GM12878 (cell line): ENCODE measurements at regions not wholly inside any gene's neighbourhood (a gene's known extent, or its start where the extent isn't known, plus 50 kb on each side); places are given as distances from the start of the nearest gene placed in this dataset.

Experiments used
- ATAC-seq: fragments of 200-7000 bp; cut with Tn5 transposase; 3 replicates; pipeline ENCODE4 v1.9.1; 2020; ENCODE audit warnings: mild to moderate bottlenecking, moderate library complexity
- BruUV-seq: library from RNA; stranded (reverse); fragments of 400-500 nt; replicated peaks from 2 replicates; lab custom pipeline; 2021; lab: Mats Ljungman, UMichigan
- CTCF ChIA-PET: fragments of 300-600 bp; sonication (Branson Sonifier 250); formaldehyde crosslinking; extraction: SDS; loops from one replicate; lab custom pipeline; 2021; ENCODE audit warnings: inconsistent platforms; lab: Yijun Ruan, JAX
- POLR2A ChIA-PET: fragments of 350-600 bp; formaldehyde crosslinking; extraction: SDS; loops from one replicate; lab custom pipeline; 2021; ENCODE audit warnings: inconsistent platforms; lab: Charles Lee
- RAD21 ChIA-PET: fragments of 300-600 bp; sonication (Branson Sonifier 250); formaldehyde crosslinking; loops from one replicate; lab custom pipeline; 2023; ENCODE audit warnings: antibody characterized with exemption; ENCODE audit not compliant: unreplicated experiment; lab: Charles Lee
- SMC1A ChIA-PET: fragments of 300-600 bp; sonication (Branson Sonifier 250); formaldehyde crosslinking; loops from one replicate; lab custom pipeline; 2023; ENCODE audit not compliant: unreplicated experiment, uncharacterized antibody; lab: Charles Lee
- DNase-seq: peaks from one replicate; pipeline ENCODE4 v3.0.0-alpha.2; 2011; ENCODE audit warnings: low read depth, low spot score
- FAIRE-seq: peaks from 3 replicates; lab custom pipeline; 2011; peaks lifted over from hg19 to GRCh38; lab: Jason Lieb, UNC
- H2AFZ ChIP-seq: 2 replicates; pipeline ENCODE4 v1.6.0; 2011; ENCODE audit warnings: low read depth, low read length, control low read depth; ENCODE audit not compliant: control insufficient read depth
- H3K27ac ChIP-seq: 2 replicates; pipeline ENCODE4 v1.5.1; 2011; ENCODE audit warnings: control low read depth; ENCODE audit not compliant: control insufficient read depth, insufficient read depth
- H3K27me3 ChIP-seq, 2 experiments: replicated peaks in 1 of 2; 2 replicates each; pipeline versions ENCODE4 v1.6.0 to v1.6.1; 2011; ENCODE audit warnings: low read length in 1 of 2; ENCODE audit not compliant: control insufficient read depth in 2 of 2, insufficient read depth in 2 of 2
- H3K36me3 ChIP-seq, 2 experiments: 2 replicates each; pipeline ENCODE4 v1.5.1; 2011; ENCODE audit warnings: low read length in 1 of 2; ENCODE audit not compliant: control insufficient read depth in 2 of 2, insufficient read depth in 2 of 2
- H3K4me1 ChIP-seq: 2 replicates; pipeline ENCODE4 v1.6.1; 2011; ENCODE audit warnings: mild to moderate bottlenecking, low read length, moderate library complexity, mixed read lengths; ENCODE audit not compliant: control insufficient read depth, insufficient read depth
- H3K4me2 ChIP-seq: 2 replicates; pipeline ENCODE4 v1.6.0; 2011; ENCODE audit warnings: control low read depth; ENCODE audit not compliant: control insufficient read depth, insufficient read depth
- H3K4me3 ChIP-seq: fragments of 200-600 bp; sonication (generic); 2 replicates; pipeline ENCODE4 v1.5.1; 2016
- H3K79me2 ChIP-seq: 2 replicates; pipeline ENCODE4 v1.6.0; 2011; ENCODE audit warnings: low read length; ENCODE audit not compliant: control insufficient read depth, insufficient read depth
- H3K9ac ChIP-seq: 2 replicates; pipeline ENCODE4 v1.8.0; 2011; ENCODE audit warnings: low read length, control low read depth, mixed read lengths; ENCODE audit not compliant: control insufficient read depth, insufficient read depth
- H3K9me3 ChIP-seq: replicated peaks from 3 replicates; pipeline ENCODE4 v1.5.1; 2011; ENCODE audit warnings: mild to moderate bottlenecking, low read length; ENCODE audit not compliant: control insufficient read depth, insufficient read depth
- H4K20me1 ChIP-seq: 2 replicates; pipeline ENCODE4 v1.6.0; 2011; ENCODE audit not compliant: control insufficient read depth, insufficient read depth
- BRCA1 ChIP-seq: IDR thresholded peaks from 2 replicates; pipeline ENCODE4 v1.6.1; 2011; ENCODE audit warnings: low read depth, low read length, improper control_type of control experiment
- CBX3 ChIP-seq: fragments of 200-600 bp; sonication (generic); IDR thresholded peaks from 2 replicates; pipeline ENCODE4 v1.6.1; 2016; ENCODE audit warnings: low read depth, borderline replicate concordance
- CBX5 ChIP-seq: sonication (generic); IDR thresholded peaks from 2 replicates; pipeline ENCODE4 v1.6.1; 2016; ENCODE audit warnings: low read depth, moderate library complexity, mild to moderate bottlenecking, inconsistent platforms
- EP300 ChIP-seq, 2 experiments: fragments of 150-350 bp in 1 of 2; IDR thresholded peaks; 2 replicates each; pipeline ENCODE4 v1.6.1; 2011 to 2012; ENCODE audit warnings: low read depth in 2 of 2, low read length in 2 of 2, borderline replicate concordance in 1 of 2, improper control_type of control experiment in 1 of 2, inconsistent platforms in 1 of 2; ENCODE audit not compliant: control insufficient read depth in 1 of 2
- EZH2 ChIP-seq: IDR thresholded peaks from 2 replicates; pipeline ENCODE4 v1.6.1; 2012; ENCODE audit warnings: low read depth, mild to moderate bottlenecking, control low read depth, inconsistent platforms, low read length, borderline replicate concordance; ENCODE audit not compliant: control insufficient read depth
- HDAC6 ChIP-seq: fragments of 200-600 bp; sonication (generic); IDR thresholded peaks from one replicate; pipeline ENCODE4 v1.8.0; 2017; ENCODE audit warnings: antibody characterized with exemption; ENCODE audit not compliant: unreplicated experiment
- KLF5 ChIP-seq: fragments of 450-650 bp; IDR thresholded peaks from 2 replicates; pipeline ENCODE4 v1.6.1; 2014; ENCODE audit warnings: mild to moderate bottlenecking; ENCODE audit not compliant: partially characterized antibody
- LARP7 ChIP-seq: fragments of 450-650 bp; IDR thresholded peaks from 2 replicates; pipeline ENCODE4 v1.6.1; 2017; ENCODE audit warnings: mild to moderate bottlenecking
- MTA2 ChIP-seq: fragments of 450-650 bp; IDR thresholded peaks from 2 replicates; pipeline ENCODE4 v1.6.1; 2016; ENCODE audit warnings: low read depth, mild to moderate bottlenecking, moderate library complexity
- NFYB ChIP-seq: IDR thresholded peaks from 2 replicates; pipeline ENCODE4 v1.6.1; 2011; ENCODE audit warnings: low read depth, mild to moderate bottlenecking, low read length, improper control_type of control experiment, moderate library complexity; ENCODE audit not compliant: insufficient read depth
- NRF1 ChIP-seq: conservative IDR thresholded peaks from 2 replicates; pipeline ENCODE4 v1.6.1; 2011; ENCODE audit warnings: mild to moderate bottlenecking, low read depth, low read length, improper control_type of control experiment
- RCOR1 ChIP-seq: conservative IDR thresholded peaks from 2 replicates; pipeline ENCODE4 v1.6.1; 2012; ENCODE audit warnings: low read depth, low read length, improper control_type of control experiment
- YY1 ChIP-seq: IDR thresholded peaks from 2 replicates; pipeline ENCODE4 v1.6.1; 2011; ENCODE audit warnings: low read depth, mild to moderate bottlenecking, low read length
- ZNF24 ChIP-seq: fragments of 450-650 bp; IDR thresholded peaks from 2 replicates; pipeline ENCODE4 v1.6.1; 2017; ENCODE audit warnings: antibody characterized with exemption, mild to moderate bottlenecking
- ZNF622 ChIP-seq: fragments of 450-650 bp; IDR thresholded peaks from 2 replicates; pipeline ENCODE4 v1.6.1; 2017; ENCODE audit warnings: mild to moderate bottlenecking, inconsistent platforms
- WGBS: methylation state at CpG from one replicate; pipeline ENCODE4 v1.1.6; 2016; ENCODE audit warnings: low lambda C conversion rate; ENCODE audit not compliant: insufficient replicate concordance, insufficient coverage; ENCODE audit errors: missing lambda C conversion rate; 5-methylcytosine and 5-hydroxymethylcytosine counted together
- in situ Hi-C: fragments of 300-500 bp; cut with MboI; formaldehyde crosslinking; loops from 9 replicates; pipeline ENCODE4 v1.14.3; 2018; ENCODE audit warnings: mixed read lengths
- intact Hi-C: fragments of 100-400 bp; cut with micrococcal nuclease; formaldehyde crosslinking; loops from one replicate; pipeline ENCODE4 v1.14.2; 2022; ENCODE audit not compliant: unreplicated experiment
- TF ChIP-seq, protein P1 (sequence below): fragments of 450-650 bp; IDR thresholded peaks from 2 replicates; pipeline ENCODE4 v1.6.1; 2017; ENCODE audit warnings: low read depth, mild to moderate bottlenecking, moderate library complexity
- TF ChIP-seq, protein P2 (sequence below): fragments of 450-650 bp; IDR thresholded peaks from 2 replicates; pipeline ENCODE4 v1.6.1; 2014; ENCODE audit warnings: mild to moderate bottlenecking

DNA sequence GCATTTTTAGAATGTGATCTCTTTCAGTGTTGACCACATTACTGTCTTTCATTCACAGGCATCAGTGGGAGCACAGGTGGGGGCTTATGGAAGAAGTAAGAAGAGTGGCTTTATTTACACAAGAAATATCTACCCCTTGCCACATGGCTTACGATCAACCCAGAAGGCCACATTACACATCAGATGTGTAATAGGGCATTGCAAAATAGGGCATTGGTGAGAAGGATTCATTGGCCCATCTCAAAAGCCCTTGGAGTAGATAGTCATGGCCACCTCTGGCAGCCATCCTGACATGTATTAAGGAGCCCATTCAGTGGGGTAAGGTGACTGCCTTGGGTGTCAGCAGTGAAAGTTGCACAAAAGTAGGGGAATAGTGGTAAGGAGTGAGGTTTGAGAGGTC lies 97.5 kb downstream of the MAFB start (continued):
- TF ChIP-seq KLF5 (no peak), EZH2 (no peak), ZNF24 (no peak), EP300 (IDR thresholded peaks at IDR 0.05; ENCODE audit: borderline replicate concordance in 1 of 2, control insufficient read depth in 1 of 2, low read depth in 2 of 2, low read length in 2 of 2) (no peak), NRF1 (no peak), LARP7 (no peak), CBX3 (no peak), ZNF622 (no peak), HDAC6 (no peak), RCOR1 (no peak)
- TF ChIP-seq, protein P1, sequence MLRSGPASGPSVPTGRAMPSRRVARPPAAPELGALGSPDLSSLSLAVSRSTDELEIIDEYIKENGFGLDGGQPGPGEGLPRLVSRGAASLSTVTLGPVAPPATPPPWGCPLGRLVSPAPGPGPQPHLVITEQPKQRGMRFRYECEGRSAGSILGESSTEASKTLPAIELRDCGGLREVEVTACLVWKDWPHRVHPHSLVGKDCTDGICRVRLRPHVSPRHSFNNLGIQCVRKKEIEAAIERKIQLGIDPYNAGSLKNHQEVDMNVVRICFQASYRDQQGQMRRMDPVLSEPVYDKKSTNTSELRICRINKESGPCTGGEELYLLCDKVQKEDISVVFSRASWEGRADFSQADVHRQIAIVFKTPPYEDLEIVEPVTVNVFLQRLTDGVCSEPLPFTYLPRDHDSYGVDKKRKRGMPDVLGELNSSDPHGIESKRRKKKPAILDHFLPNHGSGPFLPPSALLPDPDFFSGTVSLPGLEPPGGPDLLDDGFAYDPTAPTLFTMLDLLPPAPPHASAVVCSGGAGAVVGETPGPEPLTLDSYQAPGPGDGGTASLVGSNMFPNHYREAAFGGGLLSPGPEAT = no peak

DNA sequence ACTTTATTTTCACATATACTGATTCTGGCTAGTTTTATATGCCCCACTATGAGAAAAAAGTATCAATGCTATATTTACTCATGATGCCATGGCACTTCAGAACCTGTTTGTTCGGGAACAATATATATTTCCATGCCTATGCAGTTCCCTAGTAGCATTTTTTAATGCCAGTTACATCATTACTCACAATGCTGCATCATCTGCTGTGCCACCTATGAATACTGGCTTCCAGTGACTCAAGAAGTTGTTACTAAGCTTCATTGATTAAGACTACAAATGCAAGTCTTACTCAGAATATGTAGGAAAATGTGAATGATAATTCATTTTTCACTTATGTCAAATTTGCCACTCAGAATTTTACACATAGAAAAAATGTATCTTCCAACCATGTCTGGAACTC lies 97.9 kb downstream of the MAFB start:
- H3K79me2 ChIP-seq = no peaks in the 10 kb centered on the region
- no peaks in the 10 kb centered on the region for H3K4me1 ChIP-seq
- SMC1A ChIA-PET = no interaction called here
- RAD21 ChIA-PET = no interaction called here
- ATAC-seq (no peak), FAIRE-seq (no peak), DNase-seq (no peak)
- in situ Hi-C loops (no loop called here), intact Hi-C loops (no loop called here)
- no peak overlapping the region for H2AFZ ChIP-seq
- no peaks in the 10 kb centered on the region for H3K36me3 ChIP-seq
- POLR2A ChIA-PET = no interaction called here
- H3K27me3 ChIP-seq = peaks cover 0 to 2% of the 10 kb centered on the region in 2 experiments; a peak in 1 of 4 replicates
- no peaks in the 10 kb centered on the region for H3K9me3 ChIP-seq
- WGBS = 0% methylated on average over 1 of the region's 1 CpG
- no TSS peak for BruUV-seq
- no peak overlapping the region for H3K4me3 ChIP-seq
- H3K27ac ChIP-seq = no peak overlapping the region
- H4K20me1 ChIP-seq = no peaks in the 10 kb centered on the region
- CTCF ChIA-PET = no interaction called here
- no peak for TF ChIP-seq NFYB
- no peak for TF ChIP-seq MTA2
- no peak for TF ChIP-seq CBX5
- TF ChIP-seq BRCA1 = no peak
- TF ChIP-seq, protein P2, sequence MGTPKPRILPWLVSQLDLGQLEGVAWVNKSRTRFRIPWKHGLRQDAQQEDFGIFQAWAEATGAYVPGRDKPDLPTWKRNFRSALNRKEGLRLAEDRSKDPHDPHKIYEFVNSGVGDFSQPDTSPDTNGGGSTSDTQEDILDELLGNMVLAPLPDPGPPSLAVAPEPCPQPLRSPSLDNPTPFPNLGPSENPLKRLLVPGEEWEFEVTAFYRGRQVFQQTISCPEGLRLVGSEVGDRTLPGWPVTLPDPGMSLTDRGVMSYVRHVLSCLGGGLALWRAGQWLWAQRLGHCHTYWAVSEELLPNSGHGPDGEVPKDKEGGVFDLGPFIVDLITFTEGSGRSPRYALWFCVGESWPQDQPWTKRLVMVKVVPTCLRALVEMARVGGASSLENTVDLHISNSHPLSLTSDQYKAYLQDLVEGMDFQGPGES = no peak
- TF ChIP-seq YY1 = no peak
- TF ChIP-seq, all 136 proteins: peak for 0
- H3K4me2 ChIP-seq = no peak overlapping the region
- no peak overlapping the region for H3K9ac ChIP-seq
